GM18907 (cell line): ENCODE measurements at regions not wholly inside any gene's neighbourhood (a gene's known extent, or its start where the extent isn't known, plus 50 kb on each side); places are given as distances from the start of the nearest gene placed in this dataset.
"Not testable (repeated sequence)": the region's sequence is repeated elsewhere in the genome, so short reads cannot be mapped to it uniquely, and the experiment has no call there.

Experiments
- ATAC-seq: cut with Tn5 transposase; IDR thresholded peaks from one replicate; pipeline ENCODE4 v1.9.1; 2021; ENCODE audit warnings: mild to moderate bottlenecking, moderate library complexity; ENCODE audit not compliant: unreplicated experiment

DNA sequence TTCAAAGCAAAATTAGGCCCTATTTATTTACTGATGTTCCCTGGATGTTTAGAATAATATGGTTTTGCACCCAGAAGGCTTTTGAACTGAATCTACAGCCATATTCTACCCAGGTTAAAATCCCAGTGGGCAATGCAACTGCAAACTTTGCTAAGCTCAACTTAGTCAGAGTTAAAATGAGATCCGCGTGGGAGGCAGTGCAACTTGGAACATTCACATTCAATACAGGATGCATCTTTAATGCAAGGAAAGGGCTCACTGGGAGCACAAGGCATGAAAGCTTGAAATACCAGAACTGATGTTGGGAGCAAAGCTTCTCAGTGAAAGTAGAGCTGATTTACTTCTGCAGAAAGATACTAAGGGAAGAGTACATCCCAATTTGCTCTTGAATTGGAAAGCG, 281.2 kb upstream of the DEFB112 start:
- no peak for ATAC-seq

DNA sequence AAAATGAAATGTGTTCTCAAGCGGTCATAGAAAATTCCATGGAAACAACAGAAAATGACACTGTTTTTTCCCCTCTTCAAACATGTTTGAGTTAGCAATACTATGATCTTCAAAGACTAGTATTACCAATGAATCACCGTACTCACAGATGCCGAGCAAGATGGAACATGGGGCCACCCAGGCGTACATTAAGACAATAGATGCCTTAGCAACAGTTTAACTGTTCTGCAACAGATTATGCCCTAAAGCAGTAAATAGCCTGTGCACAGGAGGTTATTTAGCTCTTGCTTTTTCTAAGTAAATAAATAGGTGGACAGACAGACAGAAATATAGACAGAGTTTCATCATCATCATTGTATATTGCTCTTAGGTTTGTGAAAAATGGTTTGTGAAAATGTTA, 284.0 kb upstream of the DEFB112 start:
- no peak for ATAC-seq

DNA sequence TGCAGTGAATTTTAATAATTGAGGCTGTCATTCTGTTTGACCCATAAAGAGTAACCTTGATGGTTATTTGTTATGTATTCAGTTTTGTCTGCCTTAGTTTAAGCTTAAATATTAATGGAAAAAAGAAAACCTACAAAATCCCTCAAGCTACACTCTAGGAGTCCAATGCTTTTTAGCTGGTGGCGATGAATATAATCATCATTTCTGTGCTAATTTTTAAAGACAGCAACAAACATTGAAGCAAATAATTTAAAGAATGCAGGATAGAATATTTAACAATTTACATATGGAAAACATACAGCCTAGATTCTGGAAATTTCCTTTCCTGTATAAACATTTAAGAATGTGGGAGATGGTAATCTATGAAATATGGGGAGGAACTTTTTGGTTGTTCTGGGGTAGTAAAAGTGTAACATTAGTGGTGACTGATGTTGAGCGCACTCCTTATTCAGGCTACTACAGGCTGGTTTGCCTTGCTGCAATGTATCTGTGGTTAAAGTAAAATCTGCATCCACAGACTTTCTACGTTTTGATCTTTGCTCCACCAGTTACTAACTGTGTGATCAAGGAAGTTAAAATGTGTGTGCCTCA, 287.9 kb upstream of the DEFB112 start:
- ATAC-seq: no peak

DNA sequence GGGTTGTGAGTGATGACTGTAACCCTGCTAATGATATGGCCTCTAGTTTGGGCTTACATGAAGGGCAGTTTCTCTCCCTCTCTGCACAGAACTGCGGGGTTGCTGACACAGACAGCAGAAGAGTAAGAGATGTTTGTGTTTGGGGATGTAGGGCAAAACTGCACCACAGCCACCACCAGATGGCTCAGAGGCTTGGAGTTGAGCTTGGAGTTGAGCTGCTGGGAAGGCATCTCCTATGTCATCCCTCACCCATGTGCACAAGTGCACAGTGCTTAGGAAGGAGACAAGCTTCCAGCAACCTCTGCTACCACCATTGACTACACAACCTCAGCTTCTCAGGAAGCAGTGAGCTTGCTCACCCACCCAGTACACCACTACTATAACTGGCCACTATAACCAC, 303.9 kb upstream of the DEFB112 start:
- no peak for ATAC-seq

DNA sequence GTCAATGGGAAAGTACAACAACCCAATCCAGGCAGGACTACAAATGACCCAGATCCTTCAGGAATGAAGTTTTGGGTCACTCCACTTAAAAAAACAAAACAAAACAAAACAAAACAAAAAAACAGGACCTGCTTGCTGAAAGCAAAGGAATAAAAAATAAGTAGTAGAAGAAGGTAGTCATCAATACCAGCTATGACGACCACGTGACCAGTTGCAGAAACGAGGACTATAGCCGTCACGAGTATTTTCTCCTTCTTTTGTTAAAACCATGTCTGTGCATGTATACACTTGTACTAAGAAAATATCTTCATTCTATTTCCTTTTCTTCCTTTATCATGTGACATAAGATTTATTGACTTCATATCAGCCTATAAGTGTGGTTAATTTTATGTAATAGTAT, 308.4 kb upstream of the DEFB112 start:
- ATAC-seq: no peak

DNA sequence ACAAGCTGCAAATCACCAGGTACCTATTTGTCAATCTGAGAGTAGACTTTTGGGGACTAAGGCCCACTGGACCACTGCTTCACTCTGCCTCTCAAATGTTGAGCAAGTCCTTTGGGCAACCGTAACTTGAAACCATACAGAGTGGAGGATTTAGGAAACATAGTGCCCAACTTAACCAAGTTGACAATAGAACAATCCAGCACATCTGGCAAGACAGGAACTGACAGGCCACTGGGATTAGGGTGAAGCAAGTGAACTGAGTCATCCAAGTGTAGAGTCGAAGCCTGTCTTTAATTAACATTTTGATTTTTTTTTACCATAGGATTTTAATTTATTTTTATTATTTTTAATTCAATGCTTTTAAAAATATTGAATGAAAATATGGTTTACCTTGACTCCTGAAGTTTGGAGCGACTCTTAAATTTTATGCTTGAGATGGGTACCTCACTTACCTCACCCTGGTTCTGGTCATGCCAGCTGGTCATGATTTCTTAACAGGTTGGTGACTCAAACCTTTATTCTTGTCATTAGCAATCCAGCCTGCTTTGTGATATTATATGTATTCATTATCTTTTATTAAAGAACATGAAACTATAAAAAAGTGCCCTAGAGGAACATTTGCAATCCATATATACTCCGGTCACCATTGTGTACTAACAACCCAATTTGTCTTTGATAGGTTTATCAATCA, 312.1 kb upstream of the DEFB112 start:
- ATAC-seq: no peak

DNA sequence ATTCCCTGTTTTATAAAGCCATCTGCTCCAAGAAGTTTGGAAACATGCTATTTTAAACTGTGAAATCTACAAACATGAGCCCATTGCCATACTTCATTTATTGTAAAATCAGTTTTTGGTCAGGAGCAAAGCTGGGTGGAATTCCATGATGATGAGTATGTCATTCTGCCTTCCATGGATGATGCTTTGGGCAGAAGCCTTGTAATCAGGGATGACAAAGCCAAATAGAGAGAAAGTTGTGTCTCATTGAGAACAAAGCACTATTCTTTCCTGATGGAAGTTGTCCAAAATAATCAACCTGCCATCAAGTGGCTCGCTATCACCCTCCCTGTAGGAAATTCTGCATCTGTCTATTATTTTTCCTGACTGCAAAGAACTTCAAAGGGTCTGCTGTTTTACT, 313.0 kb upstream of the DEFB112 start:
- ATAC-seq: no peak

DNA sequence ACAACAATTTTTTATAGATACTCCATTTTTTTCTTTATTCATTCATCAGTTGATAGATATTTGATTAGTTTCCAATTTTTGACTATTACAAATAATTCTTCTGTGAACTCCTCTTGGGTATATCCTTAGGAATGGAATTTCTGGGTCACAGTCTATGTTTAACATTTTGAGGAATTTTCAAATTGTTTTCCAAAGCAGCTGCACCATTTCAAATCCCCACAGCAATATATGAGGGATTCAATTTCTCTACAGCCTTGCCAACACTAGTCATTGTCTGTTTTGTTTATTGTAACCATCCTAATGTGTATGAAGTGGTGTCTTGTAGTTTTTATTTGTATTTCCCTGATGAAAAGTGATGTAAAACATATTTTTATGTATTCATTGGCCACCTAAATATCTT, 320.3 kb upstream of the DEFB112 start:
- ATAC-seq: no peak

DNA sequence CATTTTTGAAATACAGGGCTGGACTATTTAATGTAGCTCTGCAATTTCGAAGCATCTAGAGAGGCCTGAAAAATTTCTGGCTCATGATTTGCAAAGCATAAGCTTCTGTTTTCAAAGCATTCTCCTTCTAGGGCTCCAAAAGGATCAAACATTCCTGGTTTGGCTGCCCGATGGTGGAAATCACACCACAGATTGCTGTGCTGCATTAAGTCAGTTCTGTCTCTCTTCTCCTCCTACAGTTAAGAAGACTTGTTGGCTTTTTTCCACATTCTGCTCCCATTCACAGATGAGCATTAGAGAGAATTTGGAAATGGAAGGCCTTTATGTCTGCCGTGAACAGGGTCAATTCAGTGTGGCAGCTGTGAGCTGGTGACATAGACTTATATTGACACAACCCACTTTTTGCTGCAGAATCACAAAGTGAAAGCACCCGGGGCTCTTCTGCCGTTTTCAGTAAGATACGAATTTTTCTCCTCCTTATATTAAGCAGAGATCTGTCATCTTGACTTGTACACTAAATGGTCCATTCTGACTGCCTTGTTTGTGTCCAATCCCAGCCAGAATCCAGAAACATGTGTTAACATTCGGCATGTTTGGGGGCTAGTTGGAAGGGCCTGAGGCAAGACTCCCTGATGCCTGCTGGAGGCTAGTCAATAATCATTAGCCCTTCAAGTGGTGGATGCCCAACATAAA, 330.8 kb upstream of the DEFB112 start:
- no peak for ATAC-seq

DNA sequence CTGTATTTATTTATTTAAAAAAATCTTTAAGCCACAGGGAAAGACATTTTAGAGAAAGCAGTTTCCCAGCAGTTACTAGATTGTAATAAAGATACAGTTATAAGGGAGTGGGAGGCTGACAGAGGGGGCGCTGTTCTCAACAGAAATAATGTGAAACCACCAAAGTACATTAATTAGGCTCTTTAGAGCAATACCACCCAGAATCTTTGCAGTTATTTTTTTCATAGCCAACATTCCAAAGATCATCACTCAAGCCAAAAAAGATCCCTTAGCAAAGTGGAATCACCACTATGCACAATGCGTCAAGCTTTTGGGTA, 331.3 kb upstream of the DEFB112 start:
- no peak for ATAC-seq

DNA sequence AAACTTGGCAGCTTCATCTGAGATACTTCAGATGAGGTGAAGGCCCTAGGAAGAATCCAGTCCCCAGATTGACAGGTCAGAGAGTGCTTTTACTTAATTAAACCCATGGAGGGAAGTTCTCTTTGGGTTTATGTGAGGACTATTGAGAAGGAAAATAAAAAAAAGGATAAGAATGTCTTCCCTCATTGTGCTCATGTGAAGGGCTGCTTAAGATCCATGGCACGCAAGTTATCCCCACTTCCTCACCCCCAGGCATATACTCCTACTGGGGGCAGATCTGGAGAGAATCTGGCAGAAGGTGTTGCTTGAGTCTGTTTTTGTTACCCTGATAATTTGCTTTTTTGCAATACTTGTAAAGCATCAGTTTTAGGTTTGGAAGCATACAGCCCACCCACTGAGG, 322.9 kb upstream of the TFAP2D start:
- no peak for ATAC-seq

DNA sequence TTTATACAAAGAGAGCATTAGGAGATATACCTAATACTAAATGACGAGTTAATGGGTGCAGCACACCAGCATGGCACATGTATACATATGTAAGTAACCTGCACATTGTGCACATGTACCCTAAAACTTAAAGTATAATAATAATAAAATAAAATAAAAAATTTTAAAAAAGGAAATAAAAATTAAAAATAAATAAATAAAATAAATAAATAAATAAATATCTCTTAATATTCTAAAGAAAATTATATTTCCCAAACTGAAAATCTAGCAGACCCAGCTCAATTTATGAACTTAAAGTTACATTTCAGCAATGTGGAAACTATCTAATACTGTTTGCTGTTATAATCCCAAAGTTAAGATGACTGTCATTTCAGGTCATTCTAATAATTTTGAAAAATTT, 319.2 kb upstream of the TFAP2D start:
- ATAC-seq: not testable (repeated sequence)

DNA sequence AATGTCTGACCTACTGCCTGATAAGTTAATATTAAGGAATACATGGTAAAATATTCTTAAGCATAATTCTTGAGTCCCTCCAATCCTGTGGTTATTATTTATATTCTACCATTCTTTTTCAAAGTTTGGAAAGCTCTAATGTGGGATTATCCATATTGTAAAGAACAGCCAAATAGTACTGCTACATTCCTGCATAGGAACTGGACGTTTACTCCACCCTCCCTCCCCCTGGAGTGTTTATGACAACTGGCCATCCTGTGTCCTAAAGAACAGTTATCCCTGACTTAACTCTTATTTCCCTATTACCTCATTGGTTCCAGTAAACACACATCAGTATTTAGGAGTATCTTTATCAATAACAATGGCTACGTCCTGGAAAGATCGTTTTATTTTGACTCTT, 308.7 kb upstream of the TFAP2D start:
- no peak for ATAC-seq

DNA sequence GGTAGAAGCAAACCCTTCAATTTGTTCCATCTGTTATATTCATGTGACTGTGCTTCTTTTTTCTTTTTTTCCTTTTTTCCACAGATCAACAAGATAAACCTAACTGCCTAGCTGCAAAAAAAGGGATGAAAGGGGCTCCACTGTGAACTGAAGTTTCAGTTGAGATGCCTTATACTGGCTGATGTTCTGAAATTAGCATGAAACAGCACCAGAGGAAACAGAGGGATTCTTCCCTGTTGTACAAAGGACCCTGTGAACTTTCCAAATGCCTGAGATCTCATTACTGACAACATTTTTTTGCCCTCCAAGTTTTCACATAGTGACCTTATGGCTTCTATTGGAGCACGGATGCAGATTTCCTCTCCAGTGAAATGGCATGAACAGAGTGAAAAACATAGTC, 302.7 kb upstream of the TFAP2D start:
- no peak for ATAC-seq

DNA sequence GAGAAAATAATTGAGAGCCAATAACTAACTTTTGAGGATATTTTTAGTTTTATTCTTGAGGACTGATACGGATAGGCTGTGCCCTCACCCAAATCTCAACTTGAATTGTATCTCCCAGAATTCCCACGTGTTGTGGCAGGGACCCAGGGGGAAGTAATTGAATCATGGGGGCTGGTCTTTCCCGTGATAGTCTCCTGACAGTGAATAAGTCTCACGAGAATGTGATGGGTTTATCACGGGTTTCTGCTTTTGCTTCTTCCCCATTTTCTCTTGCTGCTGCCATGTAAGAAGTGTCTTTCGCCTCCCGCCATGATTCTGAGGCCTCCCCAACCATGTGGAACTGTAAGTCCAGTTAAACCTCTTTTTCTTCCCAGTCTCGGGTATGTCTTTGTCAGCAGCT, 292.3 kb upstream of the TFAP2D start:
- ATAC-seq: not testable (repeated sequence)

DNA sequence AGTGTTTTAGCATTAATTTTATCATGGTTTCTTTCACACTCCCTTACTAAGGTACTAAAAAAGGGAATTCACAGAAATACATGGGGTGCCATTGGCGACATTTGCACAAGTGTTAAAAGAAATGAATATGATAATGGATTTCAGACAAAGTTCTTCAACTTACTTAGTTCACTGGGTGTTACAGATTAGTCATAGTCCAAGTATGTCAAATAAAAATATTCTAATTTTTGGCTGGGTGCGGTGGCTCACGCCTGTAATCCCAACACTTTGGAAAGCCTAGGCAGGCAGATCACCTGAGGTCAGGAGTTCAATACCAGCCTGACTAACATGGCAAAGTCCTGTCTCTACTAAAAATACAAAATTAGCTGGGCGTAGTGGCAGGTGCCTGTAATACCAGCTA, 286.1 kb upstream of the TFAP2D start:
- ATAC-seq: no peak

DNA sequence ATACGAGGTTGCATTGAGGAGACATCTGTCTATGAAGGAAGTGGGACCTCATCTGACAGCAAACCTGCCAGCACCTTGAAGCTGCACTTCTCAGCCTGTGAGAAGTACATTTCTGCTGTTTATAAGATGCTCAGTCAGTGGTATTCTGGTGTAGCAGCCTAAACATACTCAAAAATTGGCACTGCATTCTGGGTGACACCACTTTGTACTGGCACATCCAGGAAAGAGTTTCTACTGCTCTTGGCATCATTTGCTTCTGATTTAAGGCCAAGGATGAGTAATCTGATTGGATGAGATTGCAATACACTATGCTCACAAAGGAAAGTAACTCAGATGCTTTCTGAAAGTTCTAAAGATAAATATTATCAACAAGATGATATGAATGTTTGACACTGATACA, 275.4 kb upstream of the TFAP2D start:
- ATAC-seq: no peak

DNA sequence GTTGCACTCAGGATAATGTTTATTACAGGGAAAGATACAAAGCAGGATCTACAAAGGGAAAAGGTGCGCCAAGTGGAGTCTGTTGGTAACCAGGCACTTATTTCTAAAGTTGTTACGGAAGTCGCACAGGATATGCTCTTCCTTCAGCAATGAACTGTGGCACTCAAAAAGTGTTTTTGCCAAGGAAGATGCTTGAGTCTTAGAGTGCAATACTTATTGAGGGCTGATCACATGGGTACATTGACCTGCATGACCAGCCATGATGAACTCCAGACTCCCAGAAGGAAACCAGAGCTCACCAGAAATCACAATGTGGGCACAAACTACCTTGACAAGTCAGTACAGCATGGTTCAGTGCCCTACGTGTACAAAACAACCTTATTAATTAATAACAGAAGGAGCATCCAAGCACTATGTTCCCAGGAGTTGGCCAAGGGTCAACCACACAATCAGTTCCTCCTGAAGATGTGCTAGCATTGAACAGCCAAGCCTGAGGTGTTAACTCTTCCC, 270.7 kb upstream of the TFAP2D start:
- ATAC-seq: no peak

DNA sequence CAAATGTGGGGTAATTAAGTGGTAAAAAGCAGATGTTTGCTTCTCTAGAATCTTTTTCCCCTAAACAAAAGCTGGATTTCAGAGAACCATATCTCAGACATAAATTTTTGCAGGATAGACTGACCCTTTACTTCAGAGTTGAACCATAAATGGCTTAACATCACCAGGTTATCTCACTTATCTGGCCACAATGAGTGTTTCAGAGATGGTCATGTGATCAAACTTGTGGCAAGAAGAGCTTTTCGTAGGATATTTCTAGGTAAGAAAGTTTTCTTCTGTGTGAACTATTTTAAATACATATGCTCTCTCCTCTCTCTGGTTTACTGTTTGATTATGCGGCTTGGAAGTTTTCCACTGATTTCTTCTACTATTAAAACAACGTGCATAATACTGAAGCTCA, 270.2 kb upstream of the TFAP2D start:
- no peak for ATAC-seq

DNA sequence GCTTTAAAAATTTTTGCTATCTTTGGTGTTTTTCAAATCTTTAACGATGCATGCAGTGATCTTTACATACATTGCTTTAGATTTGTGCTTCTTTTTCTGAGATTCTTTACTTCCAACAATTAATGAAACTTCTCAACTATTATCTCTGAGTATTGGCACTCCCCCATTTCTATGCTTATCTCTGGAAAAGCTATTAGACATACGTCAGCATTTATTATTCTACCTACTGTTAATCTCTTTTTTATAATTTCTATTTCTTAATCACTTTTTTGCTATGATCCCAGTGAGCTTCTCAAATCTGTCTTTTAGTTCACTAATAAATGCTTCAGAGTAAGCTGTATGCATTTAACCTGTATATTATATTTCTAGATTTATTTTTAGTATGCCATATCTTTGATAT, 264.2 kb upstream of the TFAP2D start:
- no peak for ATAC-seq

DNA sequence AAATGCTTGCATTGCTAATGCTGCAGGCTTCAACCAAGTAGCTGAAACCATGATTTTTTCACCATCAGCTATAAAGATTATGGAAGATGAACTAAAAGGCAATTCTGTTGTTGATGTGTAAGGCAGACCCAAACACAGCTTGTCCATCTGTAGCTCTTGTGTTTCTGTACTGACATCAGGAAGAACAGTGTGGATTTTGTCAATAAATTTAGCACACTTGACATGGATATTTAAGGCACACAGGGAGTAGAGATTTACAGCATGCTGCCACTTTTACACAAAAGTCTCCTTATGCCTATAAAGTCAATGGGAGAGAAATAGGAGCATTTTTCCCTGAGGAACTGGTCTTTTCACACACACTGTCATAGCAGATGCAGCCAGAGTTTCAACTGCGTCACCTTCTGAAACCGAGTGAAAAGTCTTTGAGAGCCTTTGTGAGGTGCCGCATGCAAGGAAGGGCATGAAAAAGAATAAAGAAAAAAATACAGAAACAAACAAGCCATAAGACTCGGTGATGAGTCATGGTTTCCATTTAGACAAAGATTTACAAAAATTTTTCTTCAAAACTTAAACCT, 261.4 kb upstream of the TFAP2D start:
- no peak for ATAC-seq

DNA sequence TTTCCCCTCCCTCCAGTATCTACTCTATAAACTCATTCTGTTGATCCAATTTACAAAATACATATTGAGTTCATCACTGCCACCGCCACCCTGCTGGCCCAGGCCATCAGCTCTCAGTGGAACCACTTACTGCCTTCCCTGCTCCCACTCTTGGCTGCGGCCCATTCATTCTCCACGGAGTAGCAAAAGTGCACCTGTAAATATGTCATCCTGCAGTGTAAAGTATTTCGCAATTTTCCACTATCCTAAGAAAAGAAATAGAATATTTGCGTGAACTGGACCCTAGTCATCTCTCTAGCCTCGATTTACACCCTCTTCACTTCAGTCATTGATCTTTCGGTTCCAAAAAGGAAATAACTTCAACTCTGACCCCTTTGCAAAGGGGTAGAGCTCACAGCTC, 258.3 kb upstream of the TFAP2D start:
- ATAC-seq: no peak
